ENCODE measurements at regions not wholly inside any gene's neighbourhood (a gene's known extent, or its start where the extent isn't known, plus 50 kb on each side); places are given as distances from the start of the nearest gene placed in this dataset.

DNA sequence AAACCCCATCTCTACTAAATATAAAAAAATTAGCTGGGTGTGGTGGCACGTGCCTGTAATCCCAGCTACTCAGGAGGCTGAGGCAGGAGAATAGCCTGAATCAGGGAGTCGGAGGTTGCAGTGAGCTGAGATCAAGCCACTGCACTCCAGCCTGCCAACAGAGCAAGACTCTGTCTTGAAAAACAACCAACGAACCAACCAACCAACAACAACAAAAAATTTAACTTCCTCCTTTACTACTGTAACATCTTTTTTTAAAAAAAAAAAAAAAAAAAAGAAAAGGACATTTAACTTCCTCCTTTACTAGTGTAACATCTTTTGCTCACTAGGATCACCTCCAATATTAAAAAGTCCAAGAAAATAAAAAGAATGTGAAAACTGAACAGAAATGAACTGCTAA, 92.3 kb upstream of the TMEM168 start:
- no peak overlapping the region for H4K91ac ChIP-seq (replicated peaks; ENCODE audit: insufficient read length, low read length)
- H3K4me3 ChIP-seq (ENCODE audit: extremely low read depth in 1 of 4, insufficient read depth in 2 of 4, low read depth in 3 of 4, low read length in 4 of 4), result no peak overlapping the region
- H2AFZ ChIP-seq (ENCODE audit: low read length), result no peak overlapping the region
- no peak overlapping the region for H3K14ac ChIP-seq (ENCODE audit: insufficient read length)
- H3K79me2 ChIP-seq (ENCODE audit: control insufficient read depth in 1 of 2, insufficient read depth in 2 of 2, low read length in 2 of 2), result no peaks in the 10 kb centered on the region
- no peak overlapping the region for H3K27ac ChIP-seq (ENCODE audit: low read depth, low read length)
- peaks cover 0 to 2% of the 10 kb centered on the region in 2 experiments for H4K20me1 ChIP-seq (replicated peaks in 1 of 2; ENCODE audit: control insufficient read depth in 1 of 2, insufficient read depth in 2 of 2, low read length in 2 of 2)
- no peaks in the 10 kb centered on the region; a peak in 1 of 7 replicates for H3K4me1 ChIP-seq (replicated peaks in 1 of 4; ENCODE audit: control insufficient read depth in 3 of 4, insufficient read depth in 4 of 4, low read length in 3 of 4)
- no peak overlapping the region for H3K4me2 ChIP-seq (ENCODE audit: insufficient read depth in 1 of 2, low read depth in 2 of 2, low read length in 2 of 2)
- no peak overlapping the region for H3K23ac ChIP-seq (ENCODE audit: insufficient read length)
- FAIRE-seq, result no peak
- H3K4ac ChIP-seq (replicated peaks; ENCODE audit: insufficient read length, low read depth, low read length), result no peak overlapping the region
- DNase-seq (ENCODE audit: low read depth in 1 of 2, low spot score in 2 of 2), result no peak
- H2BK12ac ChIP-seq (ENCODE audit: low read depth, low read length), result no peak overlapping the region
- H3K23me2 ChIP-seq (ENCODE audit: low read depth, low read length), result no peaks in the 10 kb centered on the region
- H3K9me3 ChIP-seq (ENCODE audit: insufficient read depth in 2 of 2, low read depth in 1 of 2, low read length in 1 of 2), result no peaks in the 10 kb centered on the region
- H3K9ac ChIP-seq (replicated peaks in 1 of 4; ENCODE audit: extremely low read depth in 1 of 4, low read depth in 3 of 4, low read length in 3 of 4), result no peak overlapping the region
- no peaks in the 10 kb centered on the region; a peak in 1 of 7 replicates for H3K27me3 ChIP-seq (replicated peaks in 1 of 4; ENCODE audit: control insufficient read depth in 3 of 4, extremely low read depth in 1 of 4, insufficient read depth in 3 of 4, low read length in 3 of 4)
- no peak overlapping the region for H2BK5ac ChIP-seq (ENCODE audit: low read depth, low read length)
- ChIA-PET POLR2A (ENCODE audit: partially characterized antibody) (no interaction called here), CTCF (ENCODE audit: partially characterized antibody) (interaction anchor here (1.5 to 4.2 kb wide), 2 partner anchors 13 to 16 kb away, joined by 4 to 28 read pairs; no protein-coding TSS in a partner anchor)
- no peaks in the 10 kb centered on the region for H3K36me3 ChIP-seq (ENCODE audit: control insufficient read depth in 2 of 4, insufficient read depth in 4 of 4, low read length in 3 of 4)
- H2BK15ac ChIP-seq (ENCODE audit: low read length), result no peak overlapping the region
- no peak overlapping the region for H3K56ac ChIP-seq (replicated peaks; ENCODE audit: insufficient read length, low read depth, low read length)
- no peak overlapping the region for H2BK120ac ChIP-seq (replicated peaks; ENCODE audit: low read depth, low read length)
- H4K5ac ChIP-seq (ENCODE audit: insufficient read length, low read depth, low read length), result no peak overlapping the region
- H3K79me1 ChIP-seq (ENCODE audit: low read depth, low read length), result no peaks in the 10 kb centered on the region
- H4K8ac ChIP-seq (ENCODE audit: extremely low read depth, insufficient read depth, low read length), result no peak overlapping the region
- no peak overlapping the region for H2AK5ac ChIP-seq (ENCODE audit: low read depth, low read length)
- no peak for TF ChIP-seq BCL11A (IDR thresholded peaks at IDR 0.05; ENCODE audit: low read depth in 2 of 2, low read length in 2 of 2)
- TF ChIP-seq KDM4A (IDR thresholded peaks at IDR 0.05; ENCODE audit: low read depth, low read length, severe bottlenecking), result no peak
- TF ChIP-seq HDAC6 (IDR thresholded peaks at IDR 0.05; ENCODE audit: low read depth, low read length), result no peak
- no peak for TF ChIP-seq YY1 (IDR thresholded peaks at IDR 0.05; ENCODE audit: low read depth, low read length)
- TF ChIP-seq TAF1 (IDR thresholded peaks at IDR 0.05; ENCODE audit: low read depth, low read length), result no peak
- TF ChIP-seq JUN (IDR thresholded peaks at IDR 0.05; ENCODE audit: low read depth, low read length), result no peak
- TF ChIP-seq MAFK (IDR thresholded peaks at IDR 0.05; ENCODE audit: low read depth, low read length), result no peak
- no peak for TF ChIP-seq CBX8 (IDR thresholded peaks at IDR 0.05; ENCODE audit: borderline replicate concordance, low read depth, low read length)
- TF ChIP-seq, protein P1, sequence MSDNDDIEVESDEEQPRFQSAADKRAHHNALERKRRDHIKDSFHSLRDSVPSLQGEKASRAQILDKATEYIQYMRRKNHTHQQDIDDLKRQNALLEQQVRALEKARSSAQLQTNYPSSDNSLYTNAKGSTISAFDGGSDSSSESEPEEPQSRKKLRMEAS (IDR thresholded peaks at IDR 0.05), result no peak
- no peak for TF ChIP-seq RXRA (IDR thresholded peaks at IDR 0.05; ENCODE audit: insufficient read depth, low read depth, low read length)
- TF ChIP-seq CTBP2 (IDR thresholded peaks at IDR 0.05; ENCODE audit: borderline replicate concordance, insufficient read depth, insufficient read length, low read length), result no peak
- TF ChIP-seq HDAC2 (IDR thresholded peaks at IDR 0.05; ENCODE audit: borderline replicate concordance in 1 of 2, low read depth in 2 of 2, low read length in 2 of 2), result no peak
- TF ChIP-seq POLR2A (IDR thresholded peaks at IDR 0.05; ENCODE audit: control extremely low read depth in 1 of 2, low read depth in 2 of 2, low read length in 2 of 2), result no peak
- no peak for TF ChIP-seq EZH2 (IDR thresholded peaks at IDR 0.05; ENCODE audit: low read depth, low read length, severe bottlenecking)
- TF ChIP-seq SP1 (IDR thresholded peaks at IDR 0.05; ENCODE audit: low read depth, low read length), result no peak
- WGBS, 2 experiments (ENCODE audit: extremely low coverage in 1 of 2, insufficient coverage in 1 of 2, insufficient read length in 1 of 2, insufficient replicate concordance in 2 of 2, low coverage in 1 of 2, low lambda C conversion rate in 2 of 2, missing lambda C conversion rate in 1 of 2), result 85 to 100% methylated on average over 1 to 3 of the region's 3 CpGs
- no peak overlapping the region for H2BK20ac ChIP-seq (ENCODE audit: low read length)
- no peak overlapping the region for H3K18ac ChIP-seq (ENCODE audit: extremely low read depth, low read length)
